K562 (cell line): ENCODE measurements at regions not wholly inside any gene's neighbourhood (a gene's known extent, or its start where the extent isn't known, plus 50 kb on each side); places are given as distances from the start of the nearest gene placed in this dataset.

ENCODE experiments used
- ATAC-seq: fragments of 200-7000 bp; cut with Tn5 transposase; 3 replicates; pipeline ENCODE4 v1.9.1; 2020; ENCODE audit warnings: moderate library complexity
- BruUV-seq: library from RNA; stranded (reverse); fragments of 400-500 nt; replicated peaks from 2 replicates; lab custom pipeline; 2021; lab: Mats Ljungman, UMichigan
- CTCF ChIA-PET: fragments of 300-600 bp; formaldehyde crosslinking; extraction: SDS; loops from one replicate; lab custom pipeline; 2021; ENCODE audit warnings: low intra/inter-chr PET ratio; lab: Yijun Ruan, JAX
- POLR2A ChIA-PET: fragments of 300-600, 350-650 bp; sonication (Branson Sonifier 250); formaldehyde crosslinking; extraction: SDS; loops from one replicate; lab custom pipeline; 2021; ENCODE audit warnings: antibody characterized with exemption, inconsistent platforms; lab: Yijun Ruan, JAX
- DNase-seq, 4 experiments: peaks; one replicate each; pipeline versions ENCODE4 v3.0.0 to v3.0.0-alpha.2; 2011 to 2018; ENCODE audit warnings: low spot score in 3 of 4, mixed read lengths in 3 of 4; ENCODE audit errors: extremely low read depth in 1 of 4
- FAIRE-seq: peaks from 2 replicates; lab custom pipeline; 2011; peaks lifted over from hg19 to GRCh38; lab: Jason Lieb, UNC
- H2AFZ ChIP-seq: 2 replicates; pipeline ENCODE4 v1.6.0; 2011; ENCODE audit warnings: low read depth, low read length, control low read depth, inconsistent platforms
- H3K27ac ChIP-seq: fragments of 200-600 bp; 3 replicates; pipeline ENCODE4 v1.8.0; 2011; ENCODE audit warnings: low read depth, mild to moderate bottlenecking, control low read depth, inconsistent platforms, low read length, moderate library complexity, mixed read lengths; ENCODE audit errors: extremely low read depth
- H3K27me3 ChIP-seq, 2 experiments: fragments of 300-600 bp in 1 of 2; 2 replicates in 1 of 2; 3 replicates in 1 of 2; pipeline versions ENCODE4 v1.6.0 to v1.8.0; 2011; ENCODE audit warnings: inconsistent platforms in 2 of 2, low read length in 2 of 2, mild to moderate bottlenecking in 1 of 2, mixed read lengths in 1 of 2, moderate library complexity in 1 of 2; ENCODE audit not compliant: control insufficient read depth in 2 of 2, insufficient read depth in 2 of 2
- H3K36me3 ChIP-seq: fragments of 300-600 bp; 3 replicates; pipeline ENCODE4 v1.8.0; 2011; ENCODE audit warnings: mild to moderate bottlenecking, low read length, inconsistent platforms; ENCODE audit not compliant: control insufficient read depth, insufficient read depth
- H3K4me1 ChIP-seq, 2 experiments: fragments of 200-600 bp in 1 of 2; replicated peaks in 1 of 2; 2 replicates in 1 of 2; 3 replicates in 1 of 2; pipeline versions ENCODE4 v1.5.1 to v1.8.0; 2011; ENCODE audit warnings: inconsistent platforms in 2 of 2, low read length in 2 of 2, mild to moderate bottlenecking in 1 of 2, mixed read lengths in 1 of 2, moderate library complexity in 1 of 2; ENCODE audit not compliant: control insufficient read depth in 2 of 2, insufficient read depth in 2 of 2
- H3K4me2 ChIP-seq: 2 replicates; pipeline ENCODE4 v1.6.1; 2011; ENCODE audit warnings: low read length, control low read depth, inconsistent platforms, mixed read lengths; ENCODE audit not compliant: insufficient read depth
- H3K4me3 ChIP-seq: fragments of 200-600 bp; sonication (generic), shearing (Covaris generic); 2 replicates; pipeline ENCODE4 v1.5.1; 2016; ENCODE audit warnings: control low read depth, inconsistent platforms
- H3K79me2 ChIP-seq: fragments of 200-600 bp; 3 replicates; pipeline ENCODE4 v1.8.0; 2011; ENCODE audit warnings: low read length, inconsistent platforms; ENCODE audit not compliant: control insufficient read depth, insufficient read depth
- H3K9ac ChIP-seq, 2 experiments: 2 replicates each; pipeline versions ENCODE4 v1.6.0 to v1.6.1; 2011; ENCODE audit warnings: low read depth in 2 of 2, low read length in 2 of 2, control low read depth in 1 of 2, inconsistent platforms in 1 of 2, mild to moderate bottlenecking in 1 of 2, mixed read lengths in 1 of 2; ENCODE audit not compliant: insufficient read depth in 1 of 2
- H3K9me1 ChIP-seq: one replicate; pipeline ENCODE4 v1.6.0; 2011; ENCODE audit warnings: inconsistent platforms, mild to moderate bottlenecking, low read length, moderate library complexity; ENCODE audit not compliant: control insufficient read depth, insufficient read depth
- H3K9me3 ChIP-seq: replicated peaks from 2 replicates; pipeline ENCODE4 v1.5.1; 2011; ENCODE audit warnings: low read depth, low read length, inconsistent platforms; ENCODE audit not compliant: control insufficient read depth, insufficient read depth
- H4K20me1 ChIP-seq: replicated peaks from 2 replicates; pipeline ENCODE4 v1.6.1; 2011; ENCODE audit warnings: low read length, inconsistent platforms, mixed read lengths; ENCODE audit not compliant: control insufficient read depth, insufficient read depth
- BCOR ChIP-seq: fragments of 450-650 bp; IDR thresholded peaks from 2 replicates; pipeline ENCODE4 v1.6.1; 2016
- FOXP1 ChIP-seq: sonication (generic); formaldehyde crosslinking; IDR thresholded peaks from 2 replicates; pipeline ENCODE4 v1.8.0; 2022; ENCODE audit warnings: mild to moderate bottlenecking, missing genetic modification reagents
- GATA2 ChIP-seq: sonication (generic); formaldehyde crosslinking; IDR thresholded peaks from 2 replicates; pipeline ENCODE4 v1.4.0; 2020; ENCODE audit warnings: mild to moderate bottlenecking, missing genetic modification reagents
- HDAC6 ChIP-seq: IDR thresholded peaks from 2 replicates; pipeline ENCODE4 v1.6.1; 2012; ENCODE audit warnings: low read depth, mild to moderate bottlenecking, control low read depth, inconsistent platforms, low read length, moderate library complexity
- MAFK ChIP-seq: IDR thresholded peaks from 2 replicates; pipeline ENCODE4 v1.6.1; 2011; ENCODE audit warnings: low read length, improper control_type of control experiment
- NCOA4 ChIP-seq: fragments of 450-650 bp; IDR thresholded peaks from 2 replicates; pipeline ENCODE4 v1.6.1; 2018; ENCODE audit warnings: mild to moderate bottlenecking; ENCODE audit not compliant: partially characterized antibody
- TCF7 ChIP-seq: sonication (generic); IDR thresholded peaks from 2 replicates; pipeline ENCODE4 v1.6.1; 2016; ENCODE audit warnings: antibody characterized with exemption, borderline replicate concordance
- ZNF224 ChIP-seq: sonication (generic); formaldehyde crosslinking; IDR thresholded peaks from 2 replicates; pipeline ENCODE4 v1.8.0; 2022; ENCODE audit warnings: mild to moderate bottlenecking, missing genetic modification reagents
- WGBS: fragments of 100-300 bp; shearing (Covaris generic); methylation state at CpG from one replicate; pipeline ENCODE4 v1.1.6; 2016; ENCODE audit warnings: low coverage, mixed read lengths; ENCODE audit not compliant: insufficient coverage; ENCODE audit errors: missing lambda C conversion rate; 5-methylcytosine and 5-hydroxymethylcytosine counted together
- in situ Hi-C: fragments of 300-500 bp; cut with MboI; formaldehyde crosslinking; loops from 4 replicates; pipeline ENCODE4 v1.15.0; 2018; ENCODE audit warnings: inconsistent platforms, mixed read lengths
- intact Hi-C: fragments of 100-400 bp; cut with micrococcal nuclease; formaldehyde crosslinking; loops from 2 replicates; pipeline ENCODE4 v1.14.2; 2022
- TF ChIP-seq, protein P1 (sequence below): fragments of 250-450 bp; sonication (Bioruptor Pico); IDR thresholded peaks from 2 replicates; pipeline ENCODE4 v1.4.0; 2020; ENCODE audit warnings: borderline replicate concordance
- TF ChIP-seq, protein P2 (sequence below), 2 experiments: fragments of 150-350 bp in 1 of 2; IDR thresholded peaks; 2 replicates each; pipeline ENCODE4 v1.6.1; 2012 to 2016; ENCODE audit warnings: low read depth in 2 of 2, low read length in 2 of 2, mild to moderate bottlenecking in 1 of 2, moderate library complexity in 1 of 2
- TF ChIP-seq, protein P3 (sequence below): fragments of 250-450 bp; sonication (Bioruptor Pico); IDR thresholded peaks from 2 replicates; pipeline ENCODE4 v1.5.0; 2021
- TF ChIP-seq, protein P4 (sequence below): fragments of 250-450 bp; sonication (Bioruptor Pico); IDR thresholded peaks from 2 replicates; pipeline ENCODE4 v1.4.0; 2020

DNA sequence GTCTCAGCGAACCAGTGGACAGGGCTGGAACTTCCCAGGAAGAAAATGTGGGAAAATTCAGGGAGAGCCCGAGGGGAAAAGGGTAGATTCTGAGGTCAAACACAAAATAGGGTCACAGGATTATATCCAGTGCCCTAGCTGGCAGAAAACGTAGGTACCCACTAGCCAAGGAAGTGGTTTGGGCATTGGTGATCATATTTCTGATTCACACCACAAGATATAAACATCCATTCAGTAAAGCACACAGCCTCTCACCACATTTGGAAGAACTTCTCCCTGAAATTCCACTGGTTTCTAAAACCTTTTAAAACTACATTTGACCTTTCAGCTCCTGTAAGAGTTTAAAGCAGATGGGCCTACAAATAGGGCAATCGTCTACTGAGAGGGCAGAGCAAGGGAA is 186.9 kb downstream of the TTC32 start:
- BruUV-seq, result no TSS peak
- no peaks in the 10 kb centered on the region for H3K4me1 ChIP-seq
- in situ Hi-C loops (no loop called here), intact Hi-C loops (no loop called here)
- POLR2A ChIA-PET, result interaction anchor here (0.7 kb wide), 1 partner anchor 1033 kb away, joined by 3 read pairs; no protein-coding TSS in a partner anchor
- H2AFZ ChIP-seq, result no peak overlapping the region
- H3K27ac ChIP-seq, result no peak overlapping the region
- H3K4me2 ChIP-seq, result no peak overlapping the region
- CTCF ChIA-PET, result no interaction called here
- no peaks in the 10 kb centered on the region for H3K9me3 ChIP-seq
- FAIRE-seq (no peak), ATAC-seq (no peak), DNase-seq (no peak)
- H3K9ac ChIP-seq, result no peak overlapping the region
- peaks cover 0 to 22% of the 10 kb centered on the region in 2 experiments; a peak in 3 of 5 replicates for H3K27me3 ChIP-seq
- no peaks in the 10 kb centered on the region for H4K20me1 ChIP-seq
- 0% methylated on average over 4 of the region's 4 CpGs for WGBS
- no peaks in the 10 kb centered on the region for H3K79me2 ChIP-seq
- H3K9me1 ChIP-seq, result no peaks in the 10 kb centered on the region
- H3K4me3 ChIP-seq, result no peak overlapping the region
- H3K36me3 ChIP-seq, result no peaks in the 10 kb centered on the region
- no peak for TF ChIP-seq HDAC6
- no peak for TF ChIP-seq GATA2
- TF ChIP-seq BCOR, result no peak
- TF ChIP-seq TCF7, result no peak
- TF ChIP-seq, protein P1, sequence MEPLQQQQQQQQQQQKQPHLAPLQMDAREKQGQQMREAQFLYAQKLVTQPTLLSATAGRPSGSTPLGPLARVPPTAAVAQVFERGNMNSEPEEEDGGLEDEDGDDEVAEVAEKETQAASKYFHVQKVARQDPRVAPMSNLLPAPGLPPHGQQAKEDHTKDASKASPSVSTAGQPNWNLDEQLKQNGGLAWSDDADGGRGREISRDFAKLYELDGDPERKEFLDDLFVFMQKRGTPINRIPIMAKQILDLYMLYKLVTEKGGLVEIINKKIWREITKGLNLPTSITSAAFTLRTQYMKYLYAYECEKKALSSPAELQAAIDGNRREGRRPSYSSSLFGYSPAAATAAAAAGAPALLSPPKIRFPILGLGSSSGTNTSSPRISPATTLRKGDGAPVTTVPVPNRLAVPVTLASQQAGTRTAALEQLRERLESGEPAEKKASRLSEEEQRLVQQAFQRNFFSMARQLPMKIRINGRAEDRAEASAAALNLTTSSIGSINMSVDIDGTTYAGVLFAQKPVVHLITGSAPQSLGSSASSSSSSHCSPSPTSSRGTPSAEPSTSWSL (CRISPR knock-in tag), result no peak
- TF ChIP-seq, protein P2, sequence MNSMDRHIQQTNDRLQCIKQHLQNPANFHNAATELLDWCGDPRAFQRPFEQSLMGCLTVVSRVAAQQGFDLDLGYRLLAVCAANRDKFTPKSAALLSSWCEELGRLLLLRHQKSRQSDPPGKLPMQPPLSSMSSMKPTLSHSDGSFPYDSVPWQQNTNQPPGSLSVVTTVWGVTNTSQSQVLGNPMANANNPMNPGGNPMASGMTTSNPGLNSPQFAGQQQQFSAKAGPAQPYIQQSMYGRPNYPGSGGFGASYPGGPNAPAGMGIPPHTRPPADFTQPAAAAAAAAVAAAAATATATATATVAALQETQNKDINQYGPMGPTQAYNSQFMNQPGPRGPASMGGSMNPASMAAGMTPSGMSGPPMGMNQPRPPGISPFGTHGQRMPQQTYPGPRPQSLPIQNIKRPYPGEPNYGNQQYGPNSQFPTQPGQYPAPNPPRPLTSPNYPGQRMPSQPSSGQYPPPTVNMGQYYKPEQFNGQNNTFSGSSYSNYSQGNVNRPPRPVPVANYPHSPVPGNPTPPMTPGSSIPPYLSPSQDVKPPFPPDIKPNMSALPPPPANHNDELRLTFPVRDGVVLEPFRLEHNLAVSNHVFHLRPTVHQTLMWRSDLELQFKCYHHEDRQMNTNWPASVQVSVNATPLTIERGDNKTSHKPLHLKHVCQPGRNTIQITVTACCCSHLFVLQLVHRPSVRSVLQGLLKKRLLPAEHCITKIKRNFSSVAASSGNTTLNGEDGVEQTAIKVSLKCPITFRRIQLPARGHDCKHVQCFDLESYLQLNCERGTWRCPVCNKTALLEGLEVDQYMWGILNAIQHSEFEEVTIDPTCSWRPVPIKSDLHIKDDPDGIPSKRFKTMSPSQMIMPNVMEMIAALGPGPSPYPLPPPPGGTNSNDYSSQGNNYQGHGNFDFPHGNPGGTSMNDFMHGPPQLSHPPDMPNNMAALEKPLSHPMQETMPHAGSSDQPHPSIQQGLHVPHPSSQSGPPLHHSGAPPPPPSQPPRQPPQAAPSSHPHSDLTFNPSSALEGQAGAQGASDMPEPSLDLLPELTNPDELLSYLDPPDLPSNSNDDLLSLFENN (IDR thresholded peaks at IDR 0.05; ENCODE audit: low read depth in 2 of 2, low read length in 2 of 2), result no peak
- TF ChIP-seq, protein P3, sequence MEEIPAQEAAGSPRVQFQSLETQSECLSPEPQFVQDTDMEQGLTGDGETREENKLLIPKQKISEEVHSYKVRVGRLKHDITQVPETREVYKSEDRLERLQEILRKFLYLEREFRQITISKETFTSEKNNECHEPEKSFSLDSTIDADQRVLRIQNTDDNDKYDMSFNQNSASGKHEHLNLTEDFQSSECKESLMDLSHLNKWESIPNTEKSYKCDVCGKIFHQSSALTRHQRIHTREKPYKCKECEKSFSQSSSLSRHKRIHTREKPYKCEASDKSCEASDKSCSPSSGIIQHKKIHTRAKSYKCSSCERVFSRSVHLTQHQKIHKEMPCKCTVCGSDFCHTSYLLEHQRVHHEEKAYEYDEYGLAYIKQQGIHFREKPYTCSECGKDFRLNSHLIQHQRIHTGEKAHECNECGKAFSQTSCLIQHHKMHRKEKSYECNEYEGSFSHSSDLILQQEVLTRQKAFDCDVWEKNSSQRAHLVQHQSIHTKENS (CRISPR knock-in tag), result no peak
- no peak for TF ChIP-seq NCOA4
- TF ChIP-seq FOXP1, result no peak
- TF ChIP-seq ZNF224 (CRISPR knock-in tag), result no peak
- TF ChIP-seq, protein P4, sequence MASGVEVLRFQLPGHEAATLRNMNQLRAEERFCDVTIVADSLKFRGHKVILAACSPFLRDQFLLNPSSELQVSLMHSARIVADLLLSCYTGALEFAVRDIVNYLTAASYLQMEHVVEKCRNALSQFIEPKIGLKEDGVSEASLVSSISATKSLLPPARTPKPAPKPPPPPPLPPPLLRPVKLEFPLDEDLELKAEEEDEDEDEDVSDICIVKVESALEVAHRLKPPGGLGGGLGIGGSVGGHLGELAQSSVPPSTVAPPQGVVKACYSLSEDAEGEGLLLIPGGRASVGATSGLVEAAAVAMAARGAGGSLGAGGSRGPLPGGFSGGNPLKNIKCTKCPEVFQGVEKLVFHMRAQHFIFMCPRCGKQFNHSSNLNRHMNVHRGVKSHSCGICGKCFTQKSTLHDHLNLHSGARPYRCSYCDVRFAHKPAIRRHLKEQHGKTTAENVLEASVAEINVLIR (CRISPR knock-in tag), result no peak
- no peak for TF ChIP-seq MAFK
- TF ChIP-seq, all 486 proteins: peak for 0
